B cell (primary cell): ENCODE measurements at regions not wholly inside any gene's neighbourhood (a gene's known extent, or its start where the extent isn't known, plus 50 kb on each side); places are given as distances from the start of the nearest gene placed in this dataset.

Experiments used
- CTCF ChIP-seq: fragments of 200-600 bp; IDR thresholded peaks from one replicate; pipeline ENCODE4 v1.8.0; 2022; ENCODE audit warnings: antibody characterized with exemption, mild to moderate bottlenecking
- EZH2 ChIP-seq: IDR thresholded peaks from 2 replicates; pipeline ENCODE4 v1.6.1; 2012; ENCODE audit warnings: borderline replicate concordance, low read depth, mild to moderate bottlenecking, moderate library complexity, low read length; ENCODE audit not compliant: insufficient read depth, poor library complexity, severe bottlenecking

GRCh38 chr3:29070959-29071634 is 209.8 kb upstream of the RBMS3 start:
- TF ChIP-seq CTCF (no peak), EZH2 (no peak)
